EH (cell line): ENCODE measurements at regions not wholly inside any gene's neighbourhood (a gene's known extent, or its start where the extent isn't known, plus 50 kb on each side); places are given as distances from the start of the nearest gene placed in this dataset.
"Not testable (repeated sequence)": the region's sequence is repeated elsewhere in the genome, so short reads cannot be mapped to it uniquely, and the experiment has no call there.

Experiments
- DNase-seq: peaks from one replicate; pipeline ENCODE4 v3.0.0-alpha.2; 2015; ENCODE audit warnings: low read depth

DNA sequence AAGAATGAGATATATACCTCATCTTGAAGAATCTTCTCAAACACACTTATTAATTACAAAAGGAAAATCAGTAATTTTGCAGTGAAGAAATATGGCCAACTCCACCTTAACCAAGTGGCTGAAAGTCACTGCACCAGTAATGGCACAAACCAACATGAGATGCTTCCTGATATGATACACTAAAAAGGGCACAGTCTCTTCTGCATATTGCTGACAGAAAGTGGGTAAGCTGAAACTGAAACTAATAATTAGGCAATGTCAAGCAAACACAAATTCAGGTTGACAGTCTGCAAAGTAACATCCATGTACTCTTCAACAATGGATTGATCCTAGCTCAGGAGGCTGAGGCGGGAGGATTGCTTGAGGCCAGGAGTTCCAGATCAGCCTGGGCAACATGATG, 56.1 kb downstream of the ZNF22 start:
- DNase-seq = not testable (repeated sequence)

DNA sequence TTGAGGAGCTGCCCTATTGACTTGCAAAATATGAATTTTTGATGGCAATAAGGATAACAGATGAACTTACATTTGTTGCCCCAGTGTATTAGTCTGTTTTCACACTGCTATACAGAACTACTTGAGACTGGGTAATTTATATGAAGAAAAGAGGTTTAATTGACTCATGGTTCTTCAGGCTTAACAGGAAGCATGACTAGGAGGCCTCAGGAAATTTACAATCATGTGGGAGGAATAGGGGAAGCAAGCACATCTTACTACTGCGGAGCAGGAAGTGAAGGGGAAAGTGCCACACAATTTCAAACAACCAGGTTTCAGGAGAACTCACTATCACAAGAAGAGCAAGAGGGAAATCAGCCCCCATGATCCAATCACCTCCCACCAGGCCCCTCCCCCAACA, 57.9 kb downstream of the ZNF22 start:
- peak; percentile 0 for DNase-seq

DNA sequence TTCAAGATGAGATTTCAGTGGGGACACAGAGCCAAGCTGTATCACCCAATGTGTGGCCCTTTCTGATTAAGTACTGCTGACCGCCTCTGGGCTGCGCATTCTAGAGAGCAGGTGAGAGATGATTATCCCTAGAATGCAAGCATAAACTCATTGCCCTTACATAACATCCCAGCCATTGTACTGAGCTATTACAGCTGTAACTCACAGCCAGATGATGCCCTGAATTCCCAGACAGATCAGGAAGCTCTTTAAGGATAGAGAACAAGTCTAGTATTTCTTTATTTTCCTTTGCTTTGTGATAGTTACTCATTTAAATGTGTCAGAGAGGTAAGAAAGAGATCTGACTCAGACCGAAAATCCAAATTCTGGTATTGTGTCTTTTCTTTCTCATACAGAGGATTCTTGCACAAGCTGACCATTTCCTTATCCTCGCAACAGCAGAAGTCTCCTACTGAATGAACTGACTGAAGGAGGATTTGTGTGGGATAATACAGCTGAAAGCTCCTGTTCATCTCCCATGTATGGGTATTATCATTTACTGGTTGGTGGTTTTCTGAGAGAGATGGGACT, 58.4 kb downstream of the ZNF22 start:
- no peak for DNase-seq

DNA sequence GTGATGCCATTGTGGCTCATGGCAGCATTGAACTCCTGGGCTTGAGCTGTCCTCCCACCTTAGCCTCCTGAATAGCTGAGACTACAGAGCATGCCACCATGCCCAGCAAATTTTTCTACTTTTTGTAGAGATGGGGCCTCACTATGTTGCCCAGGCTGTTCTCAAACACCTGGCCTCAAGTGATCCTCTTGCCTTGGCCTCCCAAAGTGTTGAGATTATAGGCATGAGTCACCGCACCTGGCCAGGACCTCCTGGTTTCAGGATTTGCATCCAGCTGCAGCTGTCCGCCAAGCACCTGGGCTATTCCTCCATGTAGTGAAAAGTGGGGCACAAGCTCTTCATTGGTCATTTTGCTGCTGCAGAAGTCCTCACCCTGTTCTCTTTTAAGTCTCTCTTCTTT, 58.9 kb downstream of the ZNF22 start:
- DNase-seq = no peak

DNA sequence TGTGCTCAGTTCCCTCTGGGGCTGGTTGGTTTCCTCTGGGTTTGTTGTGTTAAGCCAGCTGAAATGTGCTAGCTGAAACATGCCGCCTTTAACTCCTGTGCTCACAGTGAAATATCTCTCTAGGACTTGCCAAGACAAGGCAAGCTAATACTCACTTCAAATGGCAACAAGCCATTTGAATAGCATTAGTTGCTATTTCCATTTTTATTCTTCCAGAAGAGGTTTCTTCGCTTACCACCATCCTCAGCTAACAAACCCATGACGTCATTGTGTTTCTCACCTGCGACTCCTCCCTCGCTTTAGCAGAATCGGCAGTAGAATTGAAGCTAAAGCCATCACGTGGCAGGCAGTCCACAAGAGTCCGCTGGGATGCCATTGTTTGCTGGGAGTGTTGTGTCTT, 61.3 kb downstream of the ZNF22 start:
- no peak for DNase-seq

DNA sequence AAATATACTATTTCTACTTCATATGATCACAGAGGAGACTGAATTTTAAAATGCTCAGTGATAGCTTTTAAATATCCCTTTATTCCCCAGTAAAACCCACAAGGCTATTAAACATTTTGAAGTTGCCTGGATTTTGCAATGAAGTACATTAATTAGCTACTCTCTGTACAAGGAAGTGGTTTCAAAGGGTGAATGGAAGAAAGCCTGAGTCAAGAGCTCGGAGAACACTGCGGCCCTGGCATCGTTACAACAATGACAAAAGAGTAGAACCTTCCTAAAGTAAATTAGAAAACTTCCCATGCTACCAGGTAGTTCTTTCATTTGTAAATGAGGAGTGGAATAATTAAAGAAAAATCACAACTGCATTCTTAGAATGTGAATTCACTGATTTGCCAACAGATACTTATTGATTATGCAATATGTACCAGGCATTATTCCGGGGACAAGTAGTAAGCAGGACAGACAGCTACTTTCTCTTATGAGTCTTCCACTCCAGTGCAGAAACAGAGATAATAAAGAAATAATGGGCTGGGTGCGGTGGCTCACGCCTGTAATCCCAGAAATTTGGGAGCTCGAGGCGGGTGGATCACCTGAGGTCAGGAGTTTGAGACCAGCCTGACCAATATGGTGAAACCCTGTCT, 63.0 kb downstream of the ZNF22 start:
- DNase-seq = no peak

DNA sequence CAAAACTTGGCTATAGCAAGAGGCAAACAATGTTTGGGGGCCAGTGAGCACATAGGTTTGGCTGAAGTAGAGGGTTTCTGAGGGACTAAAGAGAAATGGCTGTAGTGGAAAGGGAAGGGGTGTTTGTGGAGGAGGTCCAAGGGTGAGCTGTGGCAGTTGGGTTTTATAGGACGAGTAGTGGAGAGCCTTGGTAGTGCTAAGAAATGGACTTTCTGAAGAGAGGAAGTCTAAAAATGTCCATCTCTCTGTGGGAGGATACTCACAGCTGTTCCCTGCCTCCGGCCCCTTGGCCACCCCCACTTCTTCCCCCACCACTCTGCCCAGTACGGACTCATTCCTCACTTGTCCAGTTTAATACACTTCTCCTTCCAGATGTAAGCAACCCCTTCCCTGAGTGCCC, 64.3 kb downstream of the ZNF22 start:
- DNase-seq = no peak

DNA sequence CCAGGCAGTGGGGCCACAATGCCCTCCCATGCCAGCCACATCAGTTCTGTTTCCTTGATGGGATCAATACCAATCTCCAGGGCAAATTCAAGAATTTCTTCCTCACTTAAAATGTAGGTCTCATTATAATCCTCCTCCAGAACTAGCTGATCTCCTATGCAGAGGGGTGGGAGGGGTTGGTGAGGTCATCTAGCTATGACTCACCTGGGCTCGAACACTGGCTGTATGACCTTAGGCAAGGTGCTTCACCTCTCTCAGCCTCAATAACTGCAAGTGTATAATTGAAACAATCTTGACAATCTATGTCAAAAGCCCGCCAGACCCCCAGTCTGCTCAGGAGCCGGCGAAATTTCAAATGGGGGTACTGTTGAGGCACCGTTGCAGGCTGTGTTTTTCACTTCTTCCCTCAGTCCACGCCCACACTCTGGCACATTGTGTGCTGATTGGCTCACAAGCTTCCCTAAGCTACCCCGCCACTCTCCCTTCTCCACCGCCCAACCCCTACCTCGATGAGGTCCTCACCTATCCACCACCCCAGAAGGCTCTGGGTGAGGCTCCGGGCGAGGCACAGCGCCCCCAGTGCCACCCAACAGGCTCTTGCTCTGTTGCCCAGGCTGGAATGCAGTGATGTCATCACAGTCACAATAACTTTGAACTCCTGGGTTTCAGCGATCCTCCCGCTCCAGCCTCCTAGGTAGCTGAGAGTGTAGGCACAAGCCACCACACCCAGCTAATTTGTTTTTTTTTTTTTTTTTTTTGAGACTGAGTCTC, 70.5 kb downstream of the ZNF22 start:
- no peak for DNase-seq

DNA sequence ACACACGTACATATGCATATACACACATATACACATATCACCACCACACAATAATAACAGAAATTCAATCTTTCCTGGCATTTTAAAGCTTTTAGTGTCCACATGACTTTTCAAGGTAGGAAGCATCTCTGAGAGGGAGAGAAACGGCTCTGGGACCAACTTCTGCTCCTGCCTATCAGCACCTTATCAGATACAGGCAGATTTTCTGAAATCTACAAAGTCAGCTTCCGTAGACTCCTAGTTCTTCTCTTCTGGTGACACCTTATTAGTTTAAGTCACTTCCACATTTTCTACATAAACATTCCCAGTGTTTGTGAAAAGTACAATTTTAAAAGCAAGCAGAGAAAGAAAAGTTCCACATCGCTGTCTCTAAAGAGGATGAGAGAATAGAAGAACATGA, 74.5 kb downstream of the ZNF22 start:
- DNase-seq = no peak

DNA sequence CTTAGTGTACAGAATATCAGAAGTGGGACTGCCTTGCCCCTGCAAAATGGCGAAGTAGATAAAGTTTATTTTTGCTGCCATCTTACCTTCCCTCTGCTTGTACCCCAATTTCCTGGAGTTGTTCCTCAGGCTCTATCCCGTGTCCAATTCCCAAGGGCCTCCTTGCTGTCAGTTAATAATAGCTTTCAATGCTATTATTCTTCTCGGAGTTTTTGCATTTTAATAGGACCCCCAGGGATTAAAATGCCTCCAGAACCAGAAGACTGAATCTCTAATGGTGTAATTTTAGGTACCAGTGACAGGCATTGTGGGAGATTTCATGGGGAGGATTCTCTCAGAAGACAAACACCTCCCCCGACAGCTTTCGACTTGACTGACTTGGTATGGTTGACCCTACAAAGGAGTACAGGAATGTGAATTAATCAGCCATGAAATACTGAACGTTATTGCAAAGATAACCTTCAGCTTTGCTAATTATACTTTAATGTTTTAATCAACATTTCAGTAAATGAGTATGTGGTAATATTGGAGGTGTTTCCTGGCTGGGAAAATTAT, 75.2 kb downstream of the ZNF22 start:
- DNase-seq = no peak

DNA sequence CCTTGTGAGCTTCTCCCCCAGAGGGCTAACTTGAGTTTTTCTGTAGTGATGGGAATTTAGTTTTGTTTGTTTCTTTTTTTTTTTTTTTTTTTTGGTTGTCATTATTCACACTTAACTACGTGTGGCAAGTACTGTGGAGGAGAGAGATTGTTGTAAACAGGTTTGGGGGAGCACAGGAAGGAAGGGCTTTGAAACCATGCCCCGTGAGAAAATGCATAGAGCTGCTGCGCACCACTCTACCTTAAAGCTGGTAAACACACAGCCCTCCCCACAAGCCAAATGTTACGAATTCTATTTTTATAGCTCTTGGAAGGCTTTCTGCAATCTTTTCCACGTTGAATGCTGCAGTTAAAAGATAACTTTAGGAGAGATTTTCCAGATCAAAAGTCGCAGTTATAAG, 76.2 kb downstream of the ZNF22 start:
- DNase-seq = no peak

DNA sequence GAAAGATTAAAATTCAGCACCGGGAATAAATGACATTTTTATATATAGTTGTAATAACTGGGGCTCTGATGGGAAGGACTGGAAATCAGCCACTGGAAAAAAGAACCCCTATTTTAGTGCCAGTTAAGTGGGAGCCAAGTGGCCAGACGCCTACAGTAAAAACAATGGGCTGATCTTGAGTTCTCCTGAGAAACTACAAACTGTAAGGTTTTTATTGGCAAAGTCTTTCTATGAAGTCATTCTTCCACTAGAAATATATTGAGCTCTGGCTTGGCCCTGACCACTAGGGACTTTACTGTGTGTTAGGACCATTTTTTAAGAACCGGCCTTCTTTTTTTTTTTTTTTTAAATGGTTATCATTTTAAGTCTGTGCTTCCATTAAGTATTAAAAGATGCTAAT, 79.6 kb downstream of the ZNF22 start:
- DNase-seq = no peak

DNA sequence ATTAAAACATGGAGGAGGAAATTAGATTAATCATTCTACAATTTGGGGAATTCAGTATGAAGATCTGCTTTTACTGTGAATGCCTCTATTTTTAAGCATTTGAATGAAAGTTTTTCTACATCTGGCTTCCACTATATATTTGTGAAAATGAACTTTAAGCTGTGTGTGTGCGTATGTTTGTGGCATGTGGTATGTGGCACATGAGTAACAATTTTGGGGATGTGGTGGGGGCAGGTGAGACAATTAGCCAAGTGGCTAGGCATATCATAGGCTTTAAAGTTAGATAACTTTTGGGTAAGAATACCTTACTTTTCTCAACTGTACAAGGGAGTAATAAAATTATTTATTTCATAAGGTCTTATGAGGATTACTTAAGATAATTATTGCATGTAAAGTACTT, 81.5 kb downstream of the ZNF22 start:
- DNase-seq = no peak

DNA sequence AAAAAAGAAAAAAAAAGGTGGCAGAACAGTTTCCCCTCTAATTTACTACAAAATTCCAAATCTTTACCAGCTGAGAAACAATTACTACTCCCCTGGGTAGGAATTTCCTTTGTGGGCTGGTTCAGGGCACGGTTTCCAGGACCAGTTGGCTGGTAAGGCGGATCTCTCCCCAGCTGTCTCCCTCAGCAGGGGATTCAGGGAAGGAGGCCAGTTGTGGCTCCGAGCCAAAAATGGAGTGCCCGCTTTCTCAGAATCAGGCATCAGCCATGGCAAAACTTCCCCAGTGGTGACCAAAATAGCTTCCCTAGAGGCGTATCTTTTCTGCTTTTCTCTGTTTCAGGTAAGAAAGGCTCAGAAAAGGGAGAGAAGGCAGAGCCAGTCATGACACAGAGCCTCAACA, 91.2 kb downstream of the ZNF22 start:
- DNase-seq = no peak

DNA sequence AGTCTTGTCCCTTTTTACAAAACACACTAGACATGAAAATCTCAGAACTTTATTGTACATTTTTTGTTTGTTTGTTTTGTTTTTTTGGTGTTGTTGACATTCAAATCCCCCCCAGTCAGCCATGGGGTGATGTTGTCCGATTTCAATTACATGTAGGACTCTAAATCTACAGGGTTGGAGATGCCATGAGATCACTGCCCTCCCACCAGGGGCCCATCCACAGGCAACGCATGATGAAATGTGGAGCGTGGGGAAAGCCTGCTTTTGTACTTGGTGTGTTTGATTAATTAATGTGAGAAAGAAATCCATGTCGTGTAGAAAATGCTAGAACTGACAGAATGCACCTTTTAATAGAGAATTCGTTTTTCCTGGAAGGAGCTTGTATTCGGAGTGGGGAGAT, 93.2 kb downstream of the ZNF22 start:
- DNase-seq = no peak

DNA sequence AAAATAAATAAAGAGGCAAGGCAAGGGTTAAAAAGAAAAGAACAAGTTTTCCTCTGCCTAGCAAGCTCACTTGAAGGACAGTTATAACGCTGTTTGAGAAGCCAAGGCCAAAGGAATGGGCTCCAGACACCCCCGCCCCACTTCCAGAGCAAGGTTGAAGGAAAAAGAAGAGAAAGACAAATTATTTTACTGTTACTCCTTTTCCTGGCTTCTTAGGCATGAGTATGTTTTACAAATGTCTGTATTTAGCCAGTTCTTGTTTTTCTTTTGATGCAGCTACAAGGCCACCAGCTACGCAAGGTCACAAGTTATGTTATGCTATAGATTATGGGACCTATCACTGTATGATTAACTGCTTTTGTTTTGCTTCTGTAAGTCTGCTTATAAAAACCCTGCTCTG, 94.6 kb downstream of the ZNF22 start:
- no peak for DNase-seq

DNA sequence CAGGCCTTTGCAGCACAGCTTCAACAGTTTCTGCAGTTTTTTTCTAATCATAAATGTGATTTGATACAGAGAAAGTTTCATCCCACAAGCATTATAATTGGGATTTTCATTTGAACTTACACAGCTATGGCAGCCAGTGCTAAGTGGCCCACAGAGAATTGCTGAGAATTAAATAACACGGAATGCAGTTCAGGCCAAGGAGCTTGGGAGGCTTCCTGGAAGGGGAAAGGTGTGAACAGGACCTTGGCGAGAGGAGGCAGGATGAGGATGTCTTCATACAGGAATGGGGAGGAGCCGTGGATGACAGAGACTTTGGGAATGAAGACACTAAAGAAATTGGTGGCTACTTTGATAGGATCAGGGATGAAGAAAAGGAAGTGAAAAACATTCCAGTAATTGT, 95.3 kb downstream of the ZNF22 start:
- DNase-seq = no peak

DNA sequence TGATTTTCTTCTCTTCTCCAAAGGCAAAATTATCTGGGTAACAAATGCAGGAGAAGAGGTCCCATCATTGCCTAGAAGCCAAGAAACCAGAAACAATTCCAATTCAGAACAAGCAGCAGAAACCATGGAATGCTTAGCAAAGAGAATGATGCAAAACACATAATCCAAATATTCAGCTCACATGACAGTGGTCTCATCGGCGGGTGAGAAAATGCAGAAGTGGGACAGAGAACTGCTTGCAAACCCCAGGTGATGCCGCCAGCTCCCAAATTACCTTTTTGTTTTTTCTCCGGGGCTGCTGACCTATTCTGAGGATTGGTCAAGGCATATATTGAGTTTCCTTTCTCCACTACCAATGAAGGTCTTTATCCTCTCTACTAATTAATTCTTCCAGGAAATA, 99.7 kb downstream of the ZNF22 start:
- no peak for DNase-seq

DNA sequence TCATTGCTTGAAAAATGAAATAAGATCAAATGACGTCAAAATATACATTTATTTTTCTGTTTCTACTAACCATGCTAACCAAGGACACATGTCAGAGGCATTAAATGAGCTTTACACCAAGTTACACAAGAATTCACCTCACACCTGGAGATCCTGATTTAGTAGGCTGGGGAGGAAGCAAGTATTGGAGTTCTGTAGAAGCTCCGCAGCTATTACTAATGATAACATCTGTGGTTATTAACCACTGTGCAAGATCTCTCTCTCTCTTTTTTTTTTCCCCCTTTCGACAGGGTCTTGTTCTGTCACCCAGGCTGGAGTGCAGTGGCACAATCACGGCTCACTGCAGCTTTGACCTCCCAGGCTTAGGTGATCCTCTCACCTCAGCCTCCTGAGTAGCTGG, 104.0 kb downstream of the ZNF22 start:
- DNase-seq = no peak

DNA sequence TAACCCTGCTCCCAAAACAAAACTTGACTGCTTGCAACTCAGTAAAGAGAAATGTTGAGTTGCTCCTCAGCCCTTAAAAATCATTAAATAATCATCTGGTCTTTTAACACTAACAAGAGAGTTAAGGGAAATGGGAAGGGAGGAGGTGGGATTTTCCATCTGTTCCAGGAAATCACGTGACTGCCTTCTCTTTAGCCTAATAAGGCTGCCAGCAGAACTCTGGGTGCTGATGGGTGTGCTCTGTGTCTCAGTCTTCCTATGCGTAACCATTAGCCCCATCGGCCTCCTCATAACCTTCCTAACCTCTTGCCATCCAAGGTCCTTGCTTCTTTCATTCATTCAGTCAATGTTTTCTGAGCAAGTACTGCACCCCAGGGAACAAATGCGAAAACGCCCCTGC, 104.6 kb downstream of the ZNF22 start:
- peak; percentile 30 for DNase-seq

DNA sequence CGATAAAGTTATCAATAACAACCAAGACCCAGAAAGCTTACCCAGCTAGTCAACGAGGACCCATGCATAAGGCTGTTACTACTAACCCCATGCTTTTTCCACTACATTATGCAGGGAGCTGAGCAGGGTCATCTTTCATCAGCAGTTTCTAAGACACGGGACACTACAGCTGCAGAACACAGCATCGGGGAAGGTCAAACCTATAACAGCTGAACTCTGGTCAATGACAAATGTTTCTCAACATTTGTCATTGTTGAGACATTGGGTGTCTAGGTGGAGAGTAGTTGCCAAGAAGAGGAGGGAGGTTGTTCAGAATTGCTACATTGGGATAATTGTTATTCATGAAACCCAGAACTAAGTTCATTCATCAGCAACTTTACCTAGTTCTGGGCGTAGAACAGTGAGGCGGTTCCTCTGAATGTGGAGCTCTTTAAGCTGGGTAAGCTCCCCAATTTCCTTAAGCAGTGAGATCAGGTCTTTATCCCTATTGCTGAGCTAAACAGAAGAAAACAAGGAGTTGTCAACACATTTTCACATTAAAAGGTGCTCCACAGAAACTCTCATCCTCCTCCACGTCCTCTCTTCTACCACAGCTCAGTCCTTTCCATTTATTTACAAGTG, 105.6 kb downstream of the ZNF22 start:
- DNase-seq = no peak

DNA sequence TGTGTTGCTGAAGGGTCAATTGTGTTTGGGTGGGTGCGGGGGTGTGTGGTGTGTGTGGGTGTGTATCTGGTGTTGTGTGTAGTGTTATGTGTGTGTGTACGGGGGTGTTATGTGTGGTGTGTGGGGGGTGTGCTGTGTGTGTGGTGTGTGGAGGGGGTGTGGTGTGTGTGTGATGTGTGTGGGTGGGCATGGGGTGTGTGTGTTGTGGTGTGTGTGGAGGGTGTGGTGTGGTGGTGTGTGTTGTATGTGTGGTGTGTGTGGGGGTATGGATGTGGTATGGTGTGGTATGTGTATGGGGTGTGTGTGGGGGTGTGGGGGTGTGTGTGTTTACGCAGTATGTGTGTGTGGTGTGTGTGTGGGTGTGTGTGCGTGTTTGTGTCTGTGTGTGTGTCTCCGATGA, 110.8 kb downstream of the ZNF22 start:
- DNase-seq = no peak

DNA sequence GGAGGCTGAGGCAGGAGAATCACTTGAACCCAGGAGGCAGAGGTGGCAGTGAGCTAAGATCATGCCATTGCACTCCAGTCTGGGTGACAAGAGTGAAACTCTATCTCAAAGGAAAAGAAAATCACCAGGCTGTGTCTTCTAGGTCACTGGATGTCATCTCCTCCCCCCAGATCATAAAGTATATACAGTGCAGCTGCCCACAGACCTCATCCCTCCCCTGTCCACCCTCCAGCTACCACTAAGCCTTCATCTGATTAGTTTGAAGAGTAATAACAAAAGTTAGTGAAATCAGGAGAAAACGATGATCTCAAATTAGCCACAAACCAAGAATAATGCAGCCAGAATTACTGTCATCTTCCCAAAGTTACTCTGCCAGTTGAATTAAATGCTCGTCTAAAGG, 117.2 kb downstream of the ZNF22 start:
- DNase-seq = not testable (repeated sequence)
